ENCODE measurements at regions not wholly inside any gene's neighbourhood (a gene's known extent, or its start where the extent isn't known, plus 50 kb on each side); places are given as distances from the start of the nearest gene placed in this dataset.
A peak's percentile ranks its signal among the peaks of the same experiment; 100 is the strongest.

DNA sequence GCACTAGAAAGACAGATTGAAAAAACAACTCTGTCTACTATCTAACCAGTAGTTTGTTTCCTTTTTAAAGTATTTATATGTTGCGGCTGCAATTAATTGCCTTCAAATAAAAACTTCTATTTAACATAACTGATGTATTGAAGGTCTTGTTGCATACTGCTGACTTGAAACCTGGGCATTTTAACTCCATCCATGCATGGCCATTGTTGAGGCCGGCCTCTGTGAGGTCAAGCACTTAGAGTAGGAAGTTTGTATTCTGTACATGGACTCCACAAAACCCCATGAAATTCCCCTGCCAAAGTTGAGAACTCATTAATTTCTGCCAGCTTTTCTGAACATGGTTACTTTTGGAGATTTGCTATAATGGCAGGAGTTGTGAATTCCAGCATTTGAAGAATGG lies 150.6 kb downstream of the GAS1 start:
- Mint-ChIP-seq H3K4me3 (no peak overlapping the region), H3K27ac (no peak overlapping the region), H3K27me3 (peaks cover 3% of the 10 kb centered on the region), H3K9me3 (no peaks in the 10 kb centered on the region), H3K4me1 (ENCODE audit: unreplicated experiment) (peaks cover 49% of the 10 kb centered on the region), H3K36me3 (no peaks in the 10 kb centered on the region)
- DNase-seq (ENCODE audit: extremely low spot score, unreplicated experiment): no peak
- TF ChIP-seq CTCF (conservative IDR thresholded peaks at IDR 0.05): no peak

- peaks cover 6% of the 10 kb centered on the region for H3K27me3 Mint-ChIP-seq
- H3K4me3 Mint-ChIP-seq: peak overlapping the region; percentile 47
- no peak overlapping the region for H3K27ac Mint-ChIP-seq
- no peaks in the 10 kb centered on the region for H3K36me3 Mint-ChIP-seq
- H3K4me1 Mint-ChIP-seq (ENCODE audit: unreplicated experiment): peaks cover 42% of the 10 kb centered on the region
- DNase-seq (ENCODE audit: extremely low spot score, unreplicated experiment): no peak
- peak; percentile 70 for TF ChIP-seq CTCF (conservative IDR thresholded peaks at IDR 0.05)
- H3K9me3 Mint-ChIP-seq: no peaks in the 10 kb centered on the region
Observed at GRCh38 chr9:86795823-86796553, 151.3 kb downstream of the GAS1 start.

GRCh38 chr9:86795047-86795442 lies 152.3 kb downstream of the GAS1 start:
- H3K27me3 Mint-ChIP-seq: peaks cover 8% of the 10 kb centered on the region
- H3K27ac Mint-ChIP-seq: peak overlapping the region; percentile 60
- peaks cover 44% of the 10 kb centered on the region for H3K4me1 Mint-ChIP-seq (ENCODE audit: unreplicated experiment)
- H3K9me3 Mint-ChIP-seq: no peaks in the 10 kb centered on the region
- H3K36me3 Mint-ChIP-seq: no peaks in the 10 kb centered on the region
- no peak for DNase-seq (ENCODE audit: extremely low spot score, unreplicated experiment)
- TF ChIP-seq CTCF (conservative IDR thresholded peaks at IDR 0.05): no peak
- peak overlapping the region; percentile 34 for H3K4me3 Mint-ChIP-seq

DNA sequence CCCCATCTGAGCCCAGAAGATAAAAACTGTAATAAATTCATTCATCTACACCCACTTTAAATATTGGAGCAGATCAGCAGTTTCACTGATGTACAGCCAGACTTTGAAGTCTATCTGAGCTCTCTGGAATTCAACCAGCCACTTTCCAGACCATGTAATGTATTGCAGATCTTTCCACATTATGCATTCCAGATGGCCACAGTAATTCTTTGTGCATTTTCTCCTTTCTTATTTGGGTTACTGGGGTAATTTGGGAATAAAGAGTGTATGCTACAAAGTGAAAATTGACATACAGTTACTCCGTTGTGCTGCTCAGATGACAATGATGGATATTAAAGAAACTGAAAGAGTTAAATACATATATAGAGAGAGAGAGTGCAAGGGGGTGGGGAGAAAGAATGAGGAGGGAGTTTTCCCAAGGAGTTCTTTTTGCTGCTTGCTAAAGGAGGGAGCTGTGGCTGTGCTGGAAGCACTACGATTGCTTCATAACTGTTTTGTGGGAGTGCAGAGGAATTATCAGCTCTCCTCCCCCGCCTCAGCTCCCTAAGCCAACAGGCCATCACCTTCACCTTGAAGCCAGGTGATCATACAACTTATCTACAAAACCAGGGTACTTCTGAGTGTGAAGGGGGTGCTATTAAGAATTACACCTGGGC lies 152.8 kb downstream of the GAS1 start:
- Mint-ChIP-seq H3K4me3 (peak overlapping the region; percentile 49), H3K27me3 (peaks cover 9% of the 10 kb centered on the region), H3K36me3 (no peaks in the 10 kb centered on the region), H3K9me3 (no peaks in the 10 kb centered on the region), H3K4me1 (ENCODE audit: unreplicated experiment) (peaks cover 45% of the 10 kb centered on the region), H3K27ac (peak overlapping the region; percentile 60)
- no peak for TF ChIP-seq CTCF (conservative IDR thresholded peaks at IDR 0.05)
- DNase-seq (ENCODE audit: extremely low spot score, unreplicated experiment): no peak

DNA sequence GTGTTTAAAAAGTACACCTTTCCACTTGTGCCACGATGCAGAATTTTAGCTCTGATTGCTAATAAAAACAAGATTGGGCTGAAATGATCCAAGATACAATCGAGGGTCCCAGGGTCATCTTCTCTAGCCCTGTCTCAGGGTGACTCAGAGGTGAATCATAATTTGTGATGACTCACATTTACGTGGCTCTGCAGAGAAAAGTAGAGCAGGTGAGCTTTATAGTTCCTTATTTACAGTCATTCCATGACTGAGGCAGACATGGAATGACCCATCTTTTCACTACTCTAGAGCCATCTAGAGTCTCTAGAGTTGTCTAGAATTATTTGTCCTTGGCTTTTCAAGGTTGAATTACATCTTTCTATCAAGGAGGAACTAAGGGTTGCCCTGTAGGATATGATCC lies 155.2 kb downstream of the GAS1 start:
- no peak for TF ChIP-seq CTCF (conservative IDR thresholded peaks at IDR 0.05)
- H3K36me3 Mint-ChIP-seq: no peaks in the 10 kb centered on the region
- H3K4me1 Mint-ChIP-seq (ENCODE audit: unreplicated experiment): peaks cover 46% of the 10 kb centered on the region
- no peak overlapping the region for H3K4me3 Mint-ChIP-seq
- H3K27me3 Mint-ChIP-seq: peaks cover 11% of the 10 kb centered on the region
- no peaks in the 10 kb centered on the region for H3K9me3 Mint-ChIP-seq
- no peak overlapping the region for H3K27ac Mint-ChIP-seq
- no peak for DNase-seq (ENCODE audit: extremely low spot score, unreplicated experiment)
